H1 (cell line): ENCODE measurements at regions not wholly inside any gene's neighbourhood (a gene's known extent, or its start where the extent isn't known, plus 50 kb on each side); places are given as distances from the start of the nearest gene placed in this dataset.

ENCODE experiments used
- CTCF ChIA-PET: fragments of 300-600 bp; sonication (Branson Sonifier 250); formaldehyde crosslinking; loops from one replicate; lab custom pipeline; 2021; ENCODE audit not compliant: partially characterized antibody; lab: Charles Lee
- POLR2A ChIA-PET: fragments of 300-600 bp; sonication (Branson Sonifier 250); formaldehyde crosslinking; loops from one replicate; lab custom pipeline; 2021; ENCODE audit warnings: inconsistent platforms; ENCODE audit not compliant: partially characterized antibody; lab: Charles Lee
- DNase-seq, 2 experiments: peaks; one replicate each; pipeline versions ENCODE4 v3.0.0 to v3.0.0-alpha.2; 2010 to 2022; ENCODE audit warnings: low spot score in 2 of 2, low read depth in 1 of 2, mixed read lengths in 1 of 2
- FAIRE-seq: peaks from 2 replicates; lab custom pipeline; 2011; peaks lifted over from hg19 to GRCh38; lab: Jason Lieb, UNC
- H2AFZ ChIP-seq: 2 replicates; pipeline ENCODE4 v1.8.1; 2012; ENCODE audit warnings: low read length, inconsistent platforms
- H2AK5ac ChIP-seq: 2 replicates; pipeline ENCODE4 v1.6.1; 2013; ENCODE audit warnings: low read depth, low read length
- H2BK120ac ChIP-seq: replicated peaks from 2 replicates; pipeline ENCODE3; 2013; ENCODE audit warnings: low read depth, low read length, inconsistent platforms
- H2BK12ac ChIP-seq: 2 replicates; pipeline ENCODE4 v1.6.1; 2013; ENCODE audit warnings: low read depth, low read length
- H2BK15ac ChIP-seq: 2 replicates; pipeline ENCODE4 v1.6.1; 2013; ENCODE audit warnings: low read length
- H2BK20ac ChIP-seq: 2 replicates; pipeline ENCODE4 v1.6.1; 2013; ENCODE audit warnings: low read length
- H2BK5ac ChIP-seq: 2 replicates; pipeline ENCODE4 v1.6.1; 2013; ENCODE audit warnings: low read depth, low read length
- H3K14ac ChIP-seq: 2 replicates; pipeline ENCODE4 v1.6.1; 2013; ENCODE audit warnings: inconsistent platforms; ENCODE audit not compliant: insufficient read length
- H3K18ac ChIP-seq: 2 replicates; pipeline ENCODE4 v1.6.1; 2013; ENCODE audit warnings: low read length; ENCODE audit errors: extremely low read depth
- H3K23ac ChIP-seq: 2 replicates; pipeline ENCODE4 v1.6.1; 2013; ENCODE audit warnings: inconsistent platforms; ENCODE audit not compliant: insufficient read length
- H3K23me2 ChIP-seq: 2 replicates; pipeline ENCODE4 v1.6.1; 2013; ENCODE audit warnings: low read depth, low read length
- H3K27ac ChIP-seq: 2 replicates; pipeline ENCODE4 v1.6.1; 2011; ENCODE audit warnings: low read depth, low read length, inconsistent platforms
- H3K27me3 ChIP-seq, 4 experiments: replicated peaks in 1 of 4; 1 replicate in 1 of 4; 2 replicates in 3 of 4; pipeline versions ENCODE4 v1.6.1 to v1.8.1; 2011 to 2013; ENCODE audit warnings: low read length in 3 of 4, mild to moderate bottlenecking in 3 of 4, inconsistent platforms in 2 of 4, mixed read lengths in 2 of 4, moderate library complexity in 1 of 4; ENCODE audit not compliant: control insufficient read depth in 3 of 4, insufficient read depth in 3 of 4; ENCODE audit errors: extremely low read depth in 1 of 4
- H3K36me3 ChIP-seq, 4 experiments: 2 replicates each; pipeline versions ENCODE4 v1.6.1 to v1.8.1; 2011 to 2013; ENCODE audit warnings: mild to moderate bottlenecking in 4 of 4, low read length in 3 of 4, moderate library complexity in 2 of 4, control low read depth in 1 of 4, inconsistent platforms in 1 of 4; ENCODE audit not compliant: insufficient read depth in 4 of 4, control insufficient read depth in 2 of 4
- H3K4ac ChIP-seq: replicated peaks from 2 replicates; pipeline ENCODE3; 2013; ENCODE audit warnings: low read length, low read depth, mixed read lengths, inconsistent platforms; ENCODE audit not compliant: insufficient read length
- H3K4me1 ChIP-seq, 4 experiments: replicated peaks in 1 of 4; 1 replicate in 1 of 4; 2 replicates in 3 of 4; pipeline versions ENCODE4 v1.6.1 to v1.8.1; 2011 to 2013; ENCODE audit warnings: low read length in 3 of 4, inconsistent platforms in 2 of 4, mixed read lengths in 1 of 4; ENCODE audit not compliant: insufficient read depth in 4 of 4, control insufficient read depth in 3 of 4
- H3K4me2 ChIP-seq, 2 experiments: 2 replicates each; pipeline versions ENCODE4 v1.6.1 to v1.8.1; 2011 to 2013; ENCODE audit warnings: low read depth in 2 of 2, low read length in 2 of 2, control low read depth in 1 of 2, inconsistent platforms in 1 of 2, mild to moderate bottlenecking in 1 of 2; ENCODE audit not compliant: insufficient read depth in 1 of 2
- H3K4me3 ChIP-seq, 4 experiments: fragments of 200-600, 300-600 bp in 1 of 4; sonication (generic), shearing (Covaris generic), sonication (Bioruptor Twin) in 1 of 4; 2 replicates each; pipeline versions ENCODE4 v1.5.1 to v1.8.1; 2011 to 2016; ENCODE audit warnings: low read length in 4 of 4, low read depth in 3 of 4, control low read depth in 2 of 4, inconsistent platforms in 2 of 4, mild to moderate bottlenecking in 2 of 4, mixed read lengths in 1 of 4, moderate library complexity in 1 of 4; ENCODE audit not compliant: insufficient read depth in 2 of 4; ENCODE audit errors: extremely low read depth in 1 of 4
- H3K56ac ChIP-seq: replicated peaks from 2 replicates; pipeline ENCODE3; 2013; ENCODE audit warnings: low read depth, mild to moderate bottlenecking, mixed read lengths, low read length, inconsistent platforms; ENCODE audit not compliant: insufficient read length
- H3K79me1 ChIP-seq: 2 replicates; pipeline ENCODE4 v1.6.1; 2013; ENCODE audit warnings: low read depth, low read length, control low read depth
- H3K79me2 ChIP-seq, 2 experiments: 2 replicates each; pipeline versions ENCODE4 v1.6.1 to v1.8.1; 2012 to 2013; ENCODE audit warnings: low read length in 2 of 2, mild to moderate bottlenecking in 2 of 2, inconsistent platforms in 1 of 2; ENCODE audit not compliant: insufficient read depth in 2 of 2, control insufficient read depth in 1 of 2
- H3K9ac ChIP-seq, 4 experiments: replicated peaks in 1 of 4; 1 replicate in 1 of 4; 2 replicates in 3 of 4; pipeline versions ENCODE4 v1.6.1 to v1.8.1; 2011 to 2013; ENCODE audit warnings: low read depth in 3 of 4, low read length in 3 of 4, control low read depth in 2 of 4, mild to moderate bottlenecking in 2 of 4, moderate library complexity in 2 of 4, inconsistent platforms in 1 of 4; ENCODE audit errors: extremely low read depth in 1 of 4
- H3K9me3 ChIP-seq, 2 experiments: 2 replicates each; pipeline versions ENCODE4 v1.6.1 to v1.8.1; 2012 to 2013; ENCODE audit warnings: mild to moderate bottlenecking in 2 of 2, moderate library complexity in 2 of 2, control low read depth in 1 of 2, inconsistent platforms in 1 of 2, low read depth in 1 of 2, low read length in 1 of 2, mixed read lengths in 1 of 2; ENCODE audit not compliant: insufficient read depth in 2 of 2
- H4K20me1 ChIP-seq, 2 experiments: replicated peaks in 1 of 2; 2 replicates each; pipeline versions ENCODE3 to v1.8.1; 2011 to 2013; ENCODE audit warnings: inconsistent platforms in 2 of 2, low read length in 2 of 2, mild to moderate bottlenecking in 1 of 2; ENCODE audit not compliant: insufficient read depth in 2 of 2, control insufficient read depth in 1 of 2
- H4K5ac ChIP-seq: 2 replicates; pipeline ENCODE4 v1.6.1; 2013; ENCODE audit warnings: low read length, low read depth, mixed read lengths, inconsistent platforms; ENCODE audit not compliant: insufficient read length
- H4K8ac ChIP-seq: 2 replicates; pipeline ENCODE4 v1.8.0; 2013; ENCODE audit warnings: mild to moderate bottlenecking, moderate library complexity, low read length, inconsistent platforms; ENCODE audit not compliant: insufficient read depth; ENCODE audit errors: extremely low read depth
- H4K91ac ChIP-seq: replicated peaks from 2 replicates; pipeline ENCODE3; 2013; ENCODE audit warnings: low read length, mixed read lengths, inconsistent platforms; ENCODE audit not compliant: insufficient read length
- CHD7 ChIP-seq: fragments of 300-600 bp; sonication (generic); IDR thresholded peaks from 2 replicates; pipeline ENCODE4 v1.7.1; 2012; ENCODE audit warnings: low read length, moderate library complexity, mild to moderate bottlenecking, inconsistent platforms; ENCODE audit not compliant: insufficient replicate concordance
- WGBS, 2 experiments: shearing (Covaris generic) in 1 of 2; methylation state at CpG; one replicate each; pipeline versions ENCODE4 v1.1.6 to v1.1.7; 2013 to 2015; ENCODE audit warnings: low lambda C conversion rate in 2 of 2, mixed read lengths in 2 of 2, inconsistent platforms in 1 of 2, low coverage in 1 of 2, missing lambda C conversion rate in 1 of 2; ENCODE audit not compliant: insufficient replicate concordance in 2 of 2, insufficient coverage in 1 of 2, insufficient read length in 1 of 2; ENCODE audit errors: extremely low coverage in 1 of 2, missing lambda C conversion rate in 1 of 2; 5-methylcytosine and 5-hydroxymethylcytosine counted together

- Histone ChIP-seq H2BK120ac (no peak overlapping the region), H2BK5ac (no peak overlapping the region), H3K27ac (no peak overlapping the region), H2BK15ac (no peak overlapping the region), H3K23ac (no peak overlapping the region), H3K27me3 (no peaks in the 10 kb centered on the region), H2BK12ac (no peak overlapping the region), H3K14ac (no peak overlapping the region), H3K36me3 (no peaks in the 10 kb centered on the region), H2AFZ (no peak overlapping the region), H3K56ac (no peak overlapping the region), H3K79me1 (no peaks in the 10 kb centered on the region), H3K4me2 (no peak overlapping the region), H4K5ac (no peak overlapping the region), H3K9me3 (no peaks in the 10 kb centered on the region), H3K23me2 (no peaks in the 10 kb centered on the region), H2AK5ac (no peak overlapping the region), H4K20me1 (no peaks in the 10 kb centered on the region), H3K18ac (no peak overlapping the region), H3K79me2 (no peaks in the 10 kb centered on the region), H4K91ac (no peak overlapping the region), H2BK20ac (no peak overlapping the region), H4K8ac (no peak overlapping the region), H3K9ac (no peak overlapping the region), H3K4me1 (no peaks in the 10 kb centered on the region), H3K4me3 (no peak overlapping the region), H3K4ac (no peak overlapping the region)
- CTCF ChIA-PET: no interaction called here
- no peak for FAIRE-seq
- POLR2A ChIA-PET: no interaction called here
- no peak for DNase-seq
- 92% methylated on average over 1 of the region's 1 CpG; no CpG with 5 or more reads in 1 of the 2 experiments for WGBS, 2 experiments
- no peak for TF ChIP-seq CHD7
Measured at GRCh38 chr2:107548216-107548615, 278.5 kb upstream of the RGPD4 start.
